OCI-LY1 (cell line): ENCODE measurements at regions not wholly inside any gene's neighbourhood (a gene's known extent, or its start where the extent isn't known, plus 50 kb on each side); places are given as distances from the start of the nearest gene placed in this dataset.

Experiments
- H2AFZ ChIP-seq: fragments of 200-600 bp; sonication (generic), shearing (Covaris generic); 2 replicates; pipeline ENCODE4 v1.6.0; 2014; ENCODE audit warnings: antibody characterized with exemption, mild to moderate bottlenecking, low read length
- H3F3A ChIP-seq: fragments of 200-600 bp; sonication (generic), shearing (Covaris generic); 2 replicates; pipeline ENCODE4 v1.6.0; 2014; ENCODE audit warnings: mild to moderate bottlenecking, antibody characterized with exemption, low read length, moderate library complexity; ENCODE audit not compliant: insufficient read depth
- H3K27ac ChIP-seq: fragments of 200-600 bp; sonication (generic); 2 replicates; pipeline ENCODE4 v1.5.1; 2014; ENCODE audit warnings: low read length, mixed run types, mild to moderate bottlenecking, low read depth; ENCODE audit not compliant: poor library complexity, severe bottlenecking
- H3K27me3 ChIP-seq: fragments of 200-600 bp; sonication (generic); 2 replicates; pipeline ENCODE4 v1.6.0; 2014; ENCODE audit warnings: antibody characterized with exemption, mild to moderate bottlenecking, low read length, moderate library complexity; ENCODE audit not compliant: insufficient read depth
- H3K36me3 ChIP-seq: fragments of 200-600 bp; sonication (generic); 2 replicates; pipeline ENCODE4 v1.6.1; 2014; ENCODE audit warnings: mild to moderate bottlenecking, antibody characterized with exemption, low read length, moderate library complexity, mixed read lengths; ENCODE audit not compliant: insufficient read depth
- H3K4me1 ChIP-seq: fragments of 200-600 bp; sonication (generic); 2 replicates; pipeline ENCODE4 v1.5.1; 2014; ENCODE audit warnings: mild to moderate bottlenecking, low read length, moderate library complexity; ENCODE audit not compliant: insufficient read depth, severe bottlenecking
- H3K4me2 ChIP-seq: fragments of 200-600 bp; sonication (generic), shearing (Covaris generic); 2 replicates; pipeline ENCODE4 v1.6.1; 2014; ENCODE audit warnings: low read length
- H3K4me3 ChIP-seq: fragments of 200-600 bp; sonication (generic); 2 replicates; pipeline ENCODE4 v1.5.1; 2014; ENCODE audit warnings: low read length, low read depth, mild to moderate bottlenecking, mixed read lengths; ENCODE audit not compliant: poor library complexity, severe bottlenecking
- H3K79me2 ChIP-seq: fragments of 200-600 bp; shearing (Covaris generic); 2 replicates; pipeline ENCODE4 v1.6.1; 2016; ENCODE audit warnings: mixed run types, low read length, mixed read lengths; ENCODE audit not compliant: insufficient read depth
- H3K9ac ChIP-seq: fragments of 200-600 bp; sonication (generic), shearing (Covaris generic); 2 replicates; pipeline ENCODE4 v1.6.1; 2014; ENCODE audit warnings: mild to moderate bottlenecking, low read length, mixed read lengths
- H3K9me2 ChIP-seq: fragments of 200-600 bp; sonication (generic), shearing (Covaris generic); 2 replicates; pipeline ENCODE4 v1.6.1; 2014; ENCODE audit warnings: low read depth, mild to moderate bottlenecking, low read length, mixed read lengths
- H3K9me3 ChIP-seq: fragments of 200-600 bp; shearing (Covaris generic); 2 replicates; pipeline ENCODE4 v1.6.1; 2014; ENCODE audit warnings: low read length, mixed read lengths
- H4K20me1 ChIP-seq: fragments of 200-600 bp; sonication (generic), shearing (Covaris generic); 2 replicates; pipeline ENCODE4 v1.6.0; 2016; ENCODE audit warnings: mild to moderate bottlenecking, low read length; ENCODE audit not compliant: insufficient read depth
- CTCF ChIP-seq: fragments of 200-600 bp; sonication (generic), shearing (Covaris generic); IDR thresholded peaks from 2 replicates; pipeline ENCODE4 v1.5.1; 2017; ENCODE audit warnings: mild to moderate bottlenecking, antibody characterized with exemption, low read length, moderate library complexity, mixed read lengths
- EZH2 ChIP-seq: fragments of 200-600 bp; sonication (generic), shearing (Covaris generic); IDR thresholded peaks from 2 replicates; pipeline ENCODE4 v1.8.0; 2017; ENCODE audit warnings: borderline replicate concordance, mixed run types, mild to moderate bottlenecking, antibody characterized with exemption, low read length, moderate library complexity, mixed read lengths

GRCh38 chr12:116339062-116339461, 61.6 kb upstream of the MED13L start:
- H3K9me2 ChIP-seq, result no peaks in the 10 kb centered on the region
- TF ChIP-seq CTCF, result no peak
- H2AFZ ChIP-seq, result no peak overlapping the region
- H4K20me1 ChIP-seq, result no peaks in the 10 kb centered on the region
- H3K36me3 ChIP-seq, result no peaks in the 10 kb centered on the region
- no peaks in the 10 kb centered on the region for H3K27me3 ChIP-seq
- no peak overlapping the region for H3K9ac ChIP-seq
- no peak overlapping the region for H3K27ac ChIP-seq
- peaks cover under 1% of the 10 kb centered on the region for H3K4me1 ChIP-seq
- no peaks in the 10 kb centered on the region for H3K9me3 ChIP-seq
- no peak overlapping the region for H3K4me2 ChIP-seq
- H3K4me3 ChIP-seq, result no peak overlapping the region
- H3K79me2 ChIP-seq, result no peaks in the 10 kb centered on the region
- H3F3A ChIP-seq, result no peaks in the 10 kb centered on the region

- Histone ChIP-seq H3K9me2 (no peaks in the 10 kb centered on the region), H3K4me1 (no peaks in the 10 kb centered on the region), H4K20me1 (no peaks in the 10 kb centered on the region), H2AFZ (no peak overlapping the region), H3F3A (no peaks in the 10 kb centered on the region), H3K79me2 (no peaks in the 10 kb centered on the region), H3K9ac (no peak overlapping the region), H3K36me3 (no peaks in the 10 kb centered on the region), H3K27ac (no peak overlapping the region), H3K4me3 (no peak overlapping the region), H3K27me3 (no peaks in the 10 kb centered on the region), H3K4me2 (no peak overlapping the region), H3K9me3 (no peaks in the 10 kb centered on the region)
- TF ChIP-seq EZH2, result no peak
- TF ChIP-seq CTCF, result no peak
Measured at GRCh38 chr12:116339800-116340371, 62.4 kb upstream of the MED13L start.

GRCh38 chr12:116343331-116343884, 65.9 kb upstream of the MED13L start:
- Histone ChIP-seq H3K9ac (no peak overlapping the region), H3K4me2 (no peak overlapping the region), H3K27me3 (no peaks in the 10 kb centered on the region), H4K20me1 (no peaks in the 10 kb centered on the region), H3K79me2 (no peaks in the 10 kb centered on the region), H3K4me1 (no peaks in the 10 kb centered on the region), H3K9me3 (no peaks in the 10 kb centered on the region), H3K9me2 (no peaks in the 10 kb centered on the region), H3K27ac (no peak overlapping the region), H3K4me3 (no peak overlapping the region), H2AFZ (no peak overlapping the region), H3F3A (no peaks in the 10 kb centered on the region), H3K36me3 (no peaks in the 10 kb centered on the region)
- TF ChIP-seq EZH2 (no peak), CTCF (no peak)
